WERI-Rb-1 (cell line): ENCODE measurements at regions not wholly inside any gene's neighbourhood (a gene's known extent, or its start where the extent isn't known, plus 50 kb on each side); places are given as distances from the start of the nearest gene placed in this dataset.

Source experiments
- DNase-seq: peaks from one replicate; pipeline ENCODE4 v3.0.0-alpha.2; 2020
- H3K27ac ChIP-seq: fragments of 250-450 bp; sonication (Bioruptor Pico); 2 replicates; pipeline ENCODE4 v1.5.1; 2020; ENCODE audit warnings: mild to moderate bottlenecking, moderate library complexity
- H3K27me3 ChIP-seq: fragments of 250-450 bp; sonication (Bioruptor Pico); 2 replicates; pipeline ENCODE4 v1.5.1; 2021; ENCODE audit warnings: mild to moderate bottlenecking, low read depth, moderate library complexity; ENCODE audit not compliant: insufficient read depth, severe bottlenecking
- H3K36me3 ChIP-seq: fragments of 250-450 bp; sonication (Bioruptor Pico); 2 replicates; pipeline ENCODE4 v1.5.1; 2020; ENCODE audit warnings: mild to moderate bottlenecking, moderate library complexity
- H3K4me3 ChIP-seq: 2 replicates; pipeline ENCODE4 v1.5.1; 2011; ENCODE audit warnings: low read depth, mild to moderate bottlenecking, control low read depth, low read length
- H3K9me3 ChIP-seq: fragments of 250-450 bp; sonication (Bioruptor Pico); 2 replicates; pipeline ENCODE4 v1.5.1; 2021; ENCODE audit warnings: mild to moderate bottlenecking, moderate library complexity; ENCODE audit not compliant: severe bottlenecking
- TF ChIP-seq, protein P1 (sequence below): IDR thresholded peaks from 2 replicates; pipeline ENCODE4 v1.5.1; 2011; ENCODE audit warnings: low read depth, mild to moderate bottlenecking, control low read depth, inconsistent platforms, low read length

DNA sequence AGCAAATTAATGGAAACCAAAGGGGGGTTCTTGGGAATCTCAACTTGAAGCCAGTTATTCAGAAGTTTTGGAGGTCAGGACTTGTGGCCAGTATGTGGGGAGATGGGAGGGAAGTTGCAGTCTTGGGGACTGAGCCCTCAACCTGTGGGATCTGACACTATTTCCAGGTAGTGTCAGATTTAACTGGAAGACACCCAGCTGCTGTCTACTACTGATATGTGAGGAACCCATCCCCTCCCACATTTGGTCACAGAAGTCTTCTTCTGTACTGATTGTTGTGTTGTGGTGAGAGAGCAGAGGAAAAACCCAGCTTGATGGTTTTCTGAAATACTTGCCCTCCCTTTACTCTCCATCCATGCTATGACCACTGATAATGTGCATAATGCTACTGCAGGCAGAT lies 134.0 kb downstream of the QRSL1 start:
- H3K27me3 ChIP-seq = no peaks in the 10 kb centered on the region
- no peak for DNase-seq
- H3K36me3 ChIP-seq = no peaks in the 10 kb centered on the region
- H3K4me3 ChIP-seq = no peak overlapping the region
- no peak overlapping the region for H3K27ac ChIP-seq
- TF ChIP-seq, protein P1, sequence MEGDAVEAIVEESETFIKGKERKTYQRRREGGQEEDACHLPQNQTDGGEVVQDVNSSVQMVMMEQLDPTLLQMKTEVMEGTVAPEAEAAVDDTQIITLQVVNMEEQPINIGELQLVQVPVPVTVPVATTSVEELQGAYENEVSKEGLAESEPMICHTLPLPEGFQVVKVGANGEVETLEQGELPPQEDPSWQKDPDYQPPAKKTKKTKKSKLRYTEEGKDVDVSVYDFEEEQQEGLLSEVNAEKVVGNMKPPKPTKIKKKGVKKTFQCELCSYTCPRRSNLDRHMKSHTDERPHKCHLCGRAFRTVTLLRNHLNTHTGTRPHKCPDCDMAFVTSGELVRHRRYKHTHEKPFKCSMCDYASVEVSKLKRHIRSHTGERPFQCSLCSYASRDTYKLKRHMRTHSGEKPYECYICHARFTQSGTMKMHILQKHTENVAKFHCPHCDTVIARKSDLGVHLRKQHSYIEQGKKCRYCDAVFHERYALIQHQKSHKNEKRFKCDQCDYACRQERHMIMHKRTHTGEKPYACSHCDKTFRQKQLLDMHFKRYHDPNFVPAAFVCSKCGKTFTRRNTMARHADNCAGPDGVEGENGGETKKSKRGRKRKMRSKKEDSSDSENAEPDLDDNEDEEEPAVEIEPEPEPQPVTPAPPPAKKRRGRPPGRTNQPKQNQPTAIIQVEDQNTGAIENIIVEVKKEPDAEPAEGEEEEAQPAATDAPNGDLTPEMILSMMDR = no peak
- H3K9me3 ChIP-seq = no peaks in the 10 kb centered on the region

DNA sequence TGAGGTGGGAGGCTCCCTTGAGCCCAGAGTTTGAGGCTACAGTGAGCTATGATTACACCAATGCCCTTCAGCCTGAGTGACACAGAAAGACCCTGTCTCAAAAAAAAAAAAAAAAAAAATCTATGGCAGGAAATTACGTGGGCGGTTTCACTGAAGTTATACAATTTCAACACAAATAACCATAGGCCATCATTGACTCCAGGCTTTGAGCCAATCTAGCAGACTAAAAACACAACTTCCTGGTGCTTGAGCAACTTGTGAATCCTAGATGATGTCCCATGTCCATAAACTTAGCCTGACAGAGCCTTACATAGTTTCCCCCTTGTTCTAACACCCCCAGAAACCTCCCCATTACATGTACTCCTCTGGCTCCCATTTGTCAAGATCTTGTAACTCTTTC lies 131.8 kb downstream of the QRSL1 start:
- Histone ChIP-seq H3K27ac (no peak overlapping the region), H3K9me3 (no peaks in the 10 kb centered on the region), H3K4me3 (no peak overlapping the region), H3K27me3 (no peaks in the 10 kb centered on the region), H3K36me3 (no peaks in the 10 kb centered on the region)
- DNase-seq = no peak
- TF ChIP-seq, protein P1 = no peak

DNA sequence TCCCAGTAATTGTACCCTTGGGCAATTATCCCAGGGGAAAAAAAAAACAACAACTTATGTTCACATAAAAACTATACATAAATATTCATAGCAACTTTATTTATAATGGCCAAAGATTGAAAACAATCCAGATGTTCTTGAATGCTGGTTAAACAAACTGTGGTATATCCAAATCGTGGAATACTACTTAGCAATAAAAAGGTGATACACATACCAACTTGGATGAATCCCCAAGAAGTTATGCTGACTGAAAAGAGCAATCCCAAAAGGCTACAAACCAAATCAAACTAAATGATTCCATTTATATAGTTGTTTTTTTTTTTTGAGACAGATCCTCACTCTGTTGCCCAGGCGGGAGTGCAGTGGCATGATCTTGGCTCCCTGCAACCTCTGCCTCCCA lies 129.7 kb downstream of the QRSL1 start:
- no peak for DNase-seq
- no peaks in the 10 kb centered on the region for H3K27me3 ChIP-seq
- no peak overlapping the region for H3K4me3 ChIP-seq
- H3K36me3 ChIP-seq = no peaks in the 10 kb centered on the region
- TF ChIP-seq, protein P1 = no peak
- no peak overlapping the region for H3K27ac ChIP-seq
- H3K9me3 ChIP-seq = no peaks in the 10 kb centered on the region

- H3K27me3 ChIP-seq = no peaks in the 10 kb centered on the region
- H3K9me3 ChIP-seq = no peaks in the 10 kb centered on the region
- H3K27ac ChIP-seq = no peak overlapping the region
- H3K4me3 ChIP-seq = no peak overlapping the region
- TF ChIP-seq, protein P1 = no peak
- no peaks in the 10 kb centered on the region for H3K36me3 ChIP-seq
- DNase-seq = no peak
Observed at GRCh38 chr6:106757722-106758467, 128.5 kb downstream of the QRSL1 start.

- Histone ChIP-seq H3K4me3 (no peak overlapping the region), H3K27ac (no peak overlapping the region), H3K9me3 (no peaks in the 10 kb centered on the region), H3K27me3 (no peaks in the 10 kb centered on the region), H3K36me3 (no peaks in the 10 kb centered on the region)
- TF ChIP-seq, protein P1 = no peak
- no peak for DNase-seq
Observed at GRCh38 chr6:106757267-106757666, 127.9 kb downstream of the QRSL1 start.

GRCh38 chr6:106754215-106754614 lies 124.8 kb downstream of the QRSL1 start:
- no peak for DNase-seq
- H3K36me3 ChIP-seq = no peaks in the 10 kb centered on the region
- no peak overlapping the region for H3K4me3 ChIP-seq
- no peaks in the 10 kb centered on the region for H3K9me3 ChIP-seq
- no peak overlapping the region for H3K27ac ChIP-seq
- TF ChIP-seq, protein P1 = no peak
- no peaks in the 10 kb centered on the region for H3K27me3 ChIP-seq
